K562 (cell line): ENCODE measurements at regions not wholly inside any gene's neighbourhood (a gene's known extent, or its start where the extent isn't known, plus 50 kb on each side); places are given as distances from the start of the nearest gene placed in this dataset.
"Not testable (repeated sequence)": the region's sequence is repeated elsewhere in the genome, so short reads cannot be mapped to it uniquely, and the experiment has no call there.

Experiments used
- ATAC-seq: fragments of 200-7000 bp; cut with Tn5 transposase; 3 replicates; pipeline ENCODE4 v1.9.1; 2020; ENCODE audit warnings: moderate library complexity
- BruUV-seq: library from RNA; stranded (reverse); fragments of 400-500 nt; replicated peaks from 2 replicates; lab custom pipeline; 2021; lab: Mats Ljungman, UMichigan
- CTCF ChIA-PET: fragments of 300-600 bp; formaldehyde crosslinking; extraction: SDS; loops from one replicate; lab custom pipeline; 2021; ENCODE audit warnings: low intra/inter-chr PET ratio; lab: Yijun Ruan, JAX
- POLR2A ChIA-PET: fragments of 300-600, 350-650 bp; sonication (Branson Sonifier 250); formaldehyde crosslinking; extraction: SDS; loops from one replicate; lab custom pipeline; 2021; ENCODE audit warnings: antibody characterized with exemption, inconsistent platforms; lab: Yijun Ruan, JAX
- DNase-seq, 4 experiments: peaks; one replicate each; pipeline versions ENCODE4 v3.0.0 to v3.0.0-alpha.2; 2011 to 2018; ENCODE audit warnings: low spot score in 3 of 4, mixed read lengths in 3 of 4; ENCODE audit errors: extremely low read depth in 1 of 4
- FAIRE-seq: peaks from 2 replicates; lab custom pipeline; 2011; peaks lifted over from hg19 to GRCh38; lab: Jason Lieb, UNC
- H2AFZ ChIP-seq: 2 replicates; pipeline ENCODE4 v1.6.0; 2011; ENCODE audit warnings: low read depth, low read length, control low read depth, inconsistent platforms
- H3K27ac ChIP-seq: fragments of 200-600 bp; 3 replicates; pipeline ENCODE4 v1.8.0; 2011; ENCODE audit warnings: low read depth, mild to moderate bottlenecking, control low read depth, inconsistent platforms, low read length, moderate library complexity, mixed read lengths; ENCODE audit errors: extremely low read depth
- H3K27me3 ChIP-seq, 2 experiments: fragments of 300-600 bp in 1 of 2; 2 replicates in 1 of 2; 3 replicates in 1 of 2; pipeline versions ENCODE4 v1.6.0 to v1.8.0; 2011; ENCODE audit warnings: inconsistent platforms in 2 of 2, low read length in 2 of 2, mild to moderate bottlenecking in 1 of 2, mixed read lengths in 1 of 2, moderate library complexity in 1 of 2; ENCODE audit not compliant: control insufficient read depth in 2 of 2, insufficient read depth in 2 of 2
- H3K36me3 ChIP-seq: fragments of 300-600 bp; 3 replicates; pipeline ENCODE4 v1.8.0; 2011; ENCODE audit warnings: mild to moderate bottlenecking, low read length, inconsistent platforms; ENCODE audit not compliant: control insufficient read depth, insufficient read depth
- H3K4me1 ChIP-seq, 2 experiments: fragments of 200-600 bp in 1 of 2; replicated peaks in 1 of 2; 2 replicates in 1 of 2; 3 replicates in 1 of 2; pipeline versions ENCODE4 v1.5.1 to v1.8.0; 2011; ENCODE audit warnings: inconsistent platforms in 2 of 2, low read length in 2 of 2, mild to moderate bottlenecking in 1 of 2, mixed read lengths in 1 of 2, moderate library complexity in 1 of 2; ENCODE audit not compliant: control insufficient read depth in 2 of 2, insufficient read depth in 2 of 2
- H3K4me2 ChIP-seq: 2 replicates; pipeline ENCODE4 v1.6.1; 2011; ENCODE audit warnings: low read length, control low read depth, inconsistent platforms, mixed read lengths; ENCODE audit not compliant: insufficient read depth
- H3K4me3 ChIP-seq: fragments of 200-600 bp; sonication (generic), shearing (Covaris generic); 2 replicates; pipeline ENCODE4 v1.5.1; 2016; ENCODE audit warnings: control low read depth, inconsistent platforms
- H3K79me2 ChIP-seq: fragments of 200-600 bp; 3 replicates; pipeline ENCODE4 v1.8.0; 2011; ENCODE audit warnings: low read length, inconsistent platforms; ENCODE audit not compliant: control insufficient read depth, insufficient read depth
- H3K9ac ChIP-seq, 2 experiments: 2 replicates each; pipeline versions ENCODE4 v1.6.0 to v1.6.1; 2011; ENCODE audit warnings: low read depth in 2 of 2, low read length in 2 of 2, control low read depth in 1 of 2, inconsistent platforms in 1 of 2, mild to moderate bottlenecking in 1 of 2, mixed read lengths in 1 of 2; ENCODE audit not compliant: insufficient read depth in 1 of 2
- H3K9me1 ChIP-seq: one replicate; pipeline ENCODE4 v1.6.0; 2011; ENCODE audit warnings: inconsistent platforms, mild to moderate bottlenecking, low read length, moderate library complexity; ENCODE audit not compliant: control insufficient read depth, insufficient read depth
- H3K9me3 ChIP-seq: replicated peaks from 2 replicates; pipeline ENCODE4 v1.5.1; 2011; ENCODE audit warnings: low read depth, low read length, inconsistent platforms; ENCODE audit not compliant: control insufficient read depth, insufficient read depth
- H4K20me1 ChIP-seq: replicated peaks from 2 replicates; pipeline ENCODE4 v1.6.1; 2011; ENCODE audit warnings: low read length, inconsistent platforms, mixed read lengths; ENCODE audit not compliant: control insufficient read depth, insufficient read depth
- WGBS: fragments of 100-300 bp; shearing (Covaris generic); methylation state at CpG from one replicate; pipeline ENCODE4 v1.1.6; 2016; ENCODE audit warnings: low coverage, mixed read lengths; ENCODE audit not compliant: insufficient coverage; ENCODE audit errors: missing lambda C conversion rate; 5-methylcytosine and 5-hydroxymethylcytosine counted together
- in situ Hi-C: fragments of 300-500 bp; cut with MboI; formaldehyde crosslinking; loops from 4 replicates; pipeline ENCODE4 v1.15.0; 2018; ENCODE audit warnings: inconsistent platforms, mixed read lengths
- intact Hi-C: fragments of 100-400 bp; cut with micrococcal nuclease; formaldehyde crosslinking; loops from 2 replicates; pipeline ENCODE4 v1.14.2; 2022

DNA sequence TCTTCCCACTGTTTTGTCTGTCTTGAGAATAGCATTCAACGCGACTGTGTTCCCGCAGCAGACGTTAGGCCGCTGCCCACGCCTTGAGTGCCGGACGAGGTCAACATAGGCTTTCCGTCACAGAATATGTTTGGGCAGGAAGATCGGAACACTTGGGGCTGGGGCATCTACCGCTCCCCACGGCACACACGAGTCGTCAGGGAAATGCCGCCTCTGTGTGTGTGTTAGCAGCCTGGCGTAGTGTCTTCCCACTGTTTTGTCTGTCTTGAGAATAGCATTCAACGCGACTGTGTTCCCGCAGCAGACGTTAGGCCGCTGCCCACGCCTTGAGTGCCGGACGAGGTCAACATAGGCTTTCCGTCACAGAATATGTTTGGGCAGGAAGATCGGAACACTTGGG lies 164.4 kb downstream of the PLS3 start:
- POLR2A ChIA-PET, H3K4me2 ChIP-seq, H3K9me3 ChIP-seq, in situ Hi-C loops, H3K27me3 ChIP-seq, DNase-seq, H3K27ac ChIP-seq, H3K36me3 ChIP-seq, H3K4me1 ChIP-seq, H3K9ac ChIP-seq, H2AFZ ChIP-seq, ATAC-seq, BruUV-seq, H3K9me1 ChIP-seq, FAIRE-seq, CTCF ChIA-PET, H4K20me1 ChIP-seq, intact Hi-C loops, H3K79me2 ChIP-seq, H3K4me3 ChIP-seq: not testable (repeated sequence)
- WGBS, result no CpG with 5 or more reads among the region's 26 CpGs

DNA sequence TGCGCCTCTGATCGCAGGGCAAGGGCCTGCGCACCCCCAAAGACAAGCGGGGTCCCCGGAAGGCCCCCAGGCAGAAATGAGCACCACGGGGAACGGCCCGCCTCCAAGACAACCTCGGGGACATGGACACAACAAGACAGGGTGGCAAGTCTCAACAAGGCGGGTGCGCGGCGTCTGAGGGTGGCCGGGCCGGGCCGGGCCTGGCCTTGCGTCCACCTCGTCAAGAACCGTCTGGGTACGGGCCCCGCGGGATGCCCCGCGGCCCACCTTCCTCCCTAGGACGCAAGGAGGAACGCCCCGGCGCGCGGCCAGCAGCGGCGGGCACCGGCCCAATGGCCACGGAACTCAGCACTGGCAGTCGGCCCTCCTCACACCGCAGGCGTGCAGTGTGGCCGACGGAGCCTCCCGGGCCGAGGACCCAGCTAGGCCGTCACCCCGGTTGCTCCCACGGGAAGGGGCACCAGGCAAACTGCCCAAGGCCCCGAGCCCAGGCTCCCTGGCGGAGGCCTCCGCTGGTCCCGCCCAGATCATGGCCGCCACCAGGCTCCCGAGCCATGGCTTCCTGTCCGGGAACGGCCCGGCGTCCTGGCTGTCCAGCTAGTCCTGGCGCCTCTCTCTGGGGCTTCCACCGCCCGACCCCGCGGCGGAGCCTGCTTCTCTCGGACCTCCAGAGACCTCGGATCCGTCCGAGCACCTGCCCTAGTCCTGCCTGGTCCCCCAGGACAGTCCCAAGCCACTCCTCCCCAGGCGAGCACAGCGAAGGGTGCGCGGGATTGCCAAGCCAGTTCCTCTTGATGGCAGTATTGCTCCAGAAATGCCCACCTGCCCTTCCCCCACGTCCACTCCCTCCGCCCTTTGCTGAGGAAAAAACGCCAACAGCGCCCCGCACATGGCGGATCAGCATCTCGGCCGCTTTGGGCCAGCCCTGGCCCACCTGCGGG lies 167.1 kb downstream of the PLS3 start:
- H3K9ac ChIP-seq, FAIRE-seq, CTCF ChIA-PET, H3K36me3 ChIP-seq, H3K27ac ChIP-seq, H3K79me2 ChIP-seq, H3K4me3 ChIP-seq, H2AFZ ChIP-seq, H3K9me3 ChIP-seq, H4K20me1 ChIP-seq, BruUV-seq, H3K9me1 ChIP-seq, in situ Hi-C loops, H3K27me3 ChIP-seq, H3K4me1 ChIP-seq, H3K4me2 ChIP-seq, DNase-seq, POLR2A ChIA-PET, ATAC-seq, intact Hi-C loops: not testable (repeated sequence)
- 35% methylated on average over 14 of the region's 77 CpGs for WGBS
